HepG2 (cell line): ENCODE measurements at regions not wholly inside any gene's neighbourhood (a gene's known extent, or its start where the extent isn't known, plus 50 kb on each side); places are given as distances from the start of the nearest gene placed in this dataset.

Source experiments
- ATF1 ChIP-seq: IDR thresholded peaks from 2 replicates; pipeline ENCODE4 v1.6.1; 2016; ENCODE audit warnings: mild to moderate bottlenecking, control low read depth
- NFE2L1 ChIP-seq: sonication (generic); formaldehyde crosslinking; IDR thresholded peaks from 2 replicates; pipeline ENCODE4 v1.4.0; 2020; ENCODE audit warnings: missing genetic modification reagents, mild to moderate bottlenecking, borderline replicate concordance
- POLR2A ChIP-seq, 2 experiments: IDR thresholded peaks; 2 replicates each; pipeline ENCODE4 v1.6.1; 2011; ENCODE audit warnings: low read depth in 2 of 2, low read length in 2 of 2, mild to moderate bottlenecking in 1 of 2, moderate library complexity in 1 of 2; ENCODE audit not compliant: insufficient read depth in 1 of 2
- POLR2AphosphoS5 ChIP-seq: IDR thresholded peaks from 2 replicates; pipeline ENCODE4 v1.6.1; 2012; ENCODE audit warnings: low read depth, low read length
- RAD21 ChIP-seq: fragments of 450-650 bp; formaldehyde crosslinking; IDR thresholded peaks from 2 replicates; pipeline ENCODE4 v1.5.0; 2020; ENCODE audit warnings: mild to moderate bottlenecking
- SMC3 ChIP-seq: IDR thresholded peaks from 2 replicates; pipeline ENCODE4 v1.6.1; 2011; ENCODE audit warnings: low read length, improper control_type of control experiment
- TBX3 ChIP-seq: fragments of 450-650 bp; IDR thresholded peaks from 2 replicates; pipeline ENCODE4 v1.6.1; 2017; ENCODE audit warnings: antibody characterized with exemption, mild to moderate bottlenecking, inconsistent platforms, borderline replicate concordance
- ZFYVE20 ChIP-seq: sonication (generic); formaldehyde crosslinking; IDR thresholded peaks from 2 replicates; pipeline ENCODE4 v1.8.0; 2023; ENCODE audit warnings: low read depth, mild to moderate bottlenecking, moderate library complexity, missing genetic modification reagents, borderline replicate concordance
- ZNF557 ChIP-seq: sonication (generic); formaldehyde crosslinking; IDR thresholded peaks from 2 replicates; pipeline ENCODE4 v1.4.0; 2020; ENCODE audit warnings: missing genetic modification reagents

GRCh38 chr3:17910922-17911321 is 168.5 kb upstream of the TBC1D5 start:
- TF ChIP-seq ZNF557 = no peak
- TF ChIP-seq POLR2AphosphoS5 = no peak
- no peak for TF ChIP-seq TBX3
- no peak for TF ChIP-seq ATF1 (CRISPR knock-in tag)
- TF ChIP-seq ZFYVE20 = no peak
- TF ChIP-seq POLR2A (IDR thresholded peaks at IDR 0.05; ENCODE audit: insufficient read depth in 1 of 2, low read depth in 2 of 2, low read length in 2 of 2) = no peak
- no peak for TF ChIP-seq SMC3
- no peak for TF ChIP-seq NFE2L1 (CRISPR knock-in tag)
- no peak for TF ChIP-seq RAD21 (CRISPR knock-in tag)
